HCT116 (cell line): ENCODE measurements at regions not wholly inside any gene's neighbourhood (a gene's known extent, or its start where the extent isn't known, plus 50 kb on each side); places are given as distances from the start of the nearest gene placed in this dataset.

Source experiments
- CEBPB ChIP-seq: IDR thresholded peaks from 2 replicates; pipeline ENCODE4 v1.6.1; 2012; ENCODE audit warnings: low read depth
- ELF1 ChIP-seq: IDR thresholded peaks from 2 replicates; pipeline ENCODE4 v1.6.1; 2012; ENCODE audit warnings: low read depth, borderline replicate concordance
- EZH2 ChIP-seq: fragments of 200-600 bp; sonication (generic); IDR thresholded peaks from 2 replicates; pipeline ENCODE4 v1.6.1; 2017; ENCODE audit warnings: antibody characterized with exemption, mixed run types
- FOSL1 ChIP-seq: IDR thresholded peaks from 2 replicates; pipeline ENCODE4 v1.6.1; 2012; ENCODE audit warnings: low read depth
- SRF ChIP-seq: IDR thresholded peaks from 2 replicates; pipeline ENCODE4 v1.6.1; 2012; ENCODE audit warnings: low read depth
- YY1 ChIP-seq: IDR thresholded peaks from 2 replicates; pipeline ENCODE4 v1.6.1; 2011; ENCODE audit warnings: low read length, low read depth, moderate library complexity, mild to moderate bottlenecking; ENCODE audit not compliant: insufficient replicate concordance; ENCODE audit errors: extremely low read depth
- ZNF274 ChIP-seq: fragments of 200-500 bp; sonication (Bioruptor generic); IDR thresholded peaks from 2 replicates; pipeline ENCODE4 v1.6.1; 2014; ENCODE audit warnings: mild to moderate bottlenecking, low read depth, low read length, inconsistent platforms
- TF ChIP-seq, protein P1 (sequence below): IDR thresholded peaks from 2 replicates; pipeline ENCODE4 v1.6.1; 2011; ENCODE audit warnings: mild to moderate bottlenecking, low read length, moderate library complexity; ENCODE audit not compliant: insufficient replicate concordance; ENCODE audit errors: extremely low read depth
- TF ChIP-seq, protein P2 (sequence below): IDR thresholded peaks from 2 replicates; pipeline ENCODE4 v1.6.1; 2012
- TF ChIP-seq, protein P3 (sequence below), 3 experiments: fragments of 200-600 bp in 1 of 3; sonication (generic) in 1 of 3; IDR thresholded peaks in 2 of 3; conservative IDR thresholded peaks in 1 of 3; 2 replicates each; pipeline ENCODE4 v1.5.1; 2012 to 2017; ENCODE audit warnings: low read depth in 2 of 3, low read length in 2 of 3, antibody characterized with exemption in 1 of 3, borderline replicate concordance in 1 of 3, control low read depth in 1 of 3, mild to moderate bottlenecking in 1 of 3, mixed read lengths in 1 of 3, mixed run types in 1 of 3, moderate library complexity in 1 of 3; ENCODE audit not compliant: insufficient read depth in 1 of 3

DNA sequence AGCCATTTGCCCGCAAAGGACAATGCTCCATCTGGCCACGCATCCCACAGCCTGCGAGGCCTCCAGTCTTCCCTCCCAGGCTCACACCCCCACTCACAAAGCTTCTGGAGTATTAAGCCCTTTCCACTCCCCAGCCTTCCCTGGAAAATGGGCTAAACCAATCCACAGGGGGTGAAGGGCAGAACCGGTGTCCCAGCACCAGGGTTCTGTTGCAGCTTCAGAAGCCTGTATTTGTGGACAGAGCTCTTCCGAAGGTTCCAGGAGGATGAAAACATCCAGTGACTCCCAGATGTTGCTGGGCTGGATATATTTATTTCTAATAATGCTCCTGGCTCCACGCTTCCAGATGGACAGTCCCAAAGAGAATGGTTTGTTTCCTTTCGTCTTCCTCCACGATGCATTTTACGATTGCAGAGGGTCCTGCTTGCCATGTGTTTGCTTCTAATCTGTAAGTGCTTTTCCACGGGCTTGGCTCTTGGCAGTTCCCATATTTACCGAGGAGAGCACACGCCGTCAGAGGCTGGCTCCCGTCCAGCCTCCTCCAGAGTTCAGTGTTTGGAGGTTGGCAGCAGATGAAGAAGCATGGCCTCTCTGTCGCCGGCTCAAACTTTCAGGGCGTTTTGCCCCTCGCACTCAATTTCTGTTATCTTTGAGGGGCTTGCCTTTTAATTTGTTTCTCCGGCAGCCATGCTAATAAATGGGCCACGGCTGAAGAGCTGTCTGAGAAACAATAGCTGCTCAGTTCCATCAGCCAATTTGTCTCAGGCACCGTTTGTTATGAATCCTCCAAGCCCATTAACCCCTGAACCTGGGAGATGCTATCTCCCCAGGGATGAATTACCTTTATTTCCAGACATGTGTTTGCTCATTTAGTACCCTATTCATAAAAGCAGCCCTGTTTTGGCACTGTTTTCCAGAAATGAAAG lies 367.9 kb upstream of the PROK2 start (continued):
- TF ChIP-seq YY1: no peak
- no peak for TF ChIP-seq EZH2
- TF ChIP-seq FOSL1: no peak
- TF ChIP-seq ELF1: no peak
- TF ChIP-seq CEBPB: no peak
- TF ChIP-seq, protein P1, sequence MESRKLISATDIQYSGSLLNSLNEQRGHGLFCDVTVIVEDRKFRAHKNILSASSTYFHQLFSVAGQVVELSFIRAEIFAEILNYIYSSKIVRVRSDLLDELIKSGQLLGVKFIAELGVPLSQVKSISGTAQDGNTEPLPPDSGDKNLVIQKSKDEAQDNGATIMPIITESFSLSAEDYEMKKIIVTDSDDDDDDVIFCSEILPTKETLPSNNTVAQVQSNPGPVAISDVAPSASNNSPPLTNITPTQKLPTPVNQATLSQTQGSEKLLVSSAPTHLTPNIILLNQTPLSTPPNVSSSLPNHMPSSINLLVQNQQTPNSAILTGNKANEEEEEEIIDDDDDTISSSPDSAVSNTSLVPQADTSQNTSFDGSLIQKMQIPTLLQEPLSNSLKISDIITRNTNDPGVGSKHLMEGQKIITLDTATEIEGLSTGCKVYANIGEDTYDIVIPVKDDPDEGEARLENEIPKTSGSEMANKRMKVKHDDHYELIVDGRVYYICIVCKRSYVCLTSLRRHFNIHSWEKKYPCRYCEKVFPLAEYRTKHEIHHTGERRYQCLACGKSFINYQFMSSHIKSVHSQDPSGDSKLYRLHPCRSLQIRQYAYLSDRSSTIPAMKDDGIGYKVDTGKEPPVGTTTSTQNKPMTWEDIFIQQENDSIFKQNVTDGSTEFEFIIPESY: no peak
- TF ChIP-seq SRF: no peak
- TF ChIP-seq, protein P2, sequence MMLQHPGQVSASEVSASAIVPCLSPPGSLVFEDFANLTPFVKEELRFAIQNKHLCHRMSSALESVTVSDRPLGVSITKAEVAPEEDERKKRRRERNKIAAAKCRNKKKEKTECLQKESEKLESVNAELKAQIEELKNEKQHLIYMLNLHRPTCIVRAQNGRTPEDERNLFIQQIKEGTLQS: no peak
- no peak for TF ChIP-seq ZNF274
- TF ChIP-seq, protein P3, sequence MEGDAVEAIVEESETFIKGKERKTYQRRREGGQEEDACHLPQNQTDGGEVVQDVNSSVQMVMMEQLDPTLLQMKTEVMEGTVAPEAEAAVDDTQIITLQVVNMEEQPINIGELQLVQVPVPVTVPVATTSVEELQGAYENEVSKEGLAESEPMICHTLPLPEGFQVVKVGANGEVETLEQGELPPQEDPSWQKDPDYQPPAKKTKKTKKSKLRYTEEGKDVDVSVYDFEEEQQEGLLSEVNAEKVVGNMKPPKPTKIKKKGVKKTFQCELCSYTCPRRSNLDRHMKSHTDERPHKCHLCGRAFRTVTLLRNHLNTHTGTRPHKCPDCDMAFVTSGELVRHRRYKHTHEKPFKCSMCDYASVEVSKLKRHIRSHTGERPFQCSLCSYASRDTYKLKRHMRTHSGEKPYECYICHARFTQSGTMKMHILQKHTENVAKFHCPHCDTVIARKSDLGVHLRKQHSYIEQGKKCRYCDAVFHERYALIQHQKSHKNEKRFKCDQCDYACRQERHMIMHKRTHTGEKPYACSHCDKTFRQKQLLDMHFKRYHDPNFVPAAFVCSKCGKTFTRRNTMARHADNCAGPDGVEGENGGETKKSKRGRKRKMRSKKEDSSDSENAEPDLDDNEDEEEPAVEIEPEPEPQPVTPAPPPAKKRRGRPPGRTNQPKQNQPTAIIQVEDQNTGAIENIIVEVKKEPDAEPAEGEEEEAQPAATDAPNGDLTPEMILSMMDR (IDR thresholded peaks at IDR 0.05 in 2 of 3, conservative IDR thresholded peaks at IDR 0.05 in 1 of 3; ENCODE audit: borderline replicate concordance in 1 of 3, insufficient read depth in 1 of 3, low read depth in 2 of 3, low read length in 2 of 3): no peak
